IPS DF 19.7 (cell line): ENCODE measurements at regions not wholly inside any gene's neighbourhood (a gene's known extent, or its start where the extent isn't known, plus 50 kb on each side); places are given as distances from the start of the nearest gene placed in this dataset.
"Not testable (repeated sequence)": the region's sequence is repeated elsewhere in the genome, so short reads cannot be mapped to it uniquely, and the experiment has no call there.

Source experiments
- DNase-seq: peaks from one replicate; pipeline ENCODE4 v3.0.0-alpha.2; 2013; ENCODE audit warnings: low read depth, low spot score

DNA sequence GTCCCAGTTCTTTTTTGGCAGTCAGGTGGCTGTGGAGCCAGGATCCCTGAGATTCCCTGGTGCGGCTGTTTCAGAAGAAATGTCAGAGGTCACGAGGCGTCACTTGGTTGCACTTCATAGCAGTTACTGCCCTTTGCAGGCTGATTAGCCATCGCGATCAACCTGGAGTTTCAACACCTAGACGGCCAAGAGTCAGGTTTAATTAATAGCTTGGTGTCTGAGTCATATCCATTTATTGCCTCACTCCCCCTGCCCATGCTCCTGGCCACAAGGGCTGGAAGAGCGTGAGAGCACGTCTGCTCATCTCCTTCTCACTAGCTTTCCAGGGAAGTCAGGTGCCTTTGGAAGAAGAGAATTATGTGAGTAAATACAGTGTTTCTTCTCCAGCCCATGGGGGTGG, 552.3 kb downstream of the TSN start:
- DNase-seq: no peak

DNA sequence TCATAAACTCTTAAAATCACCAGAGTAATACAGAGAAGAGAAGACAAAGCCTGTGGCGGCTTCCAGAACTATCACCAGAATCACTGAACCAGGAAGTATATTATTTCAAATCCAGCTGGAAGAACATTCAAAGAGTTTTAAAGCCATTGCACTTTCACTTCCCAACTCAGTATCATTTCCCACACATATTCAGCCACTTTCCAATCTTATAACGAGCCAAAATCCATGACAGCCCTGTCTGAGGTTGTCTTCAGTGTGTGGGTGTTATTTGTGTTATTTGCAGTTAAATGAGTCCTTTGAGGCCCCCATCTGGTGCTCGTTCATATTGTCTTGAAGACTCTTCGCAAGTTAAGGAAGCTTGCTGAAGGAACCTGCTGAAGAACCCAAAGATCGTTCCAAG, 559.9 kb downstream of the TSN start:
- DNase-seq: no peak

DNA sequence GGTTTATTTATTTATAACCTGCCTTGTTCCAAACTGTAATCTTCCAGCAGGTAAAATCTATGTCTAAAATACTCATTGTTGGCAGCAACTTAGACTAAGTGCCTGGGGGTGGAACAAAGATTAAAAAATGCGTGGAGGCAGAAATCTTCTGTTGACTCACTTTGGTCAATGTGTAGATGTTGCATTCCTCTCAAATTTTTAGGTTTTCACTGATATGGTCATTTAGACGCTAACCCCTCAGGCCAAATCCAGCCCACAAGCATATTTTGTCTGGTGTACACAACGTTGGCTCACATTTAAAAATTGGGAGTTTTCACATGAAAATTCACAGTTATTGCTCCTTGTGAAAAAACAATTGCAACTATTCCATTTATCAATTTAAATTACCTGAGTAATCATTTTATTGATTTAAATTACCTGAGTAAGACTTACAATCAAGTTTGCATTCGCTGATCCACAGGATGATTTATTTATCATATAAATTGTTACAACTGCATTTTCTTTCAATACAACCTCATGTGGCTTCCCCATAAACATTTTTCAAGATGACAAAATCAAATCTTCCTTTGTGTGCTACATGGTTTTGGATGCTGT, 564.2 kb downstream of the TSN start:
- DNase-seq: no peak

DNA sequence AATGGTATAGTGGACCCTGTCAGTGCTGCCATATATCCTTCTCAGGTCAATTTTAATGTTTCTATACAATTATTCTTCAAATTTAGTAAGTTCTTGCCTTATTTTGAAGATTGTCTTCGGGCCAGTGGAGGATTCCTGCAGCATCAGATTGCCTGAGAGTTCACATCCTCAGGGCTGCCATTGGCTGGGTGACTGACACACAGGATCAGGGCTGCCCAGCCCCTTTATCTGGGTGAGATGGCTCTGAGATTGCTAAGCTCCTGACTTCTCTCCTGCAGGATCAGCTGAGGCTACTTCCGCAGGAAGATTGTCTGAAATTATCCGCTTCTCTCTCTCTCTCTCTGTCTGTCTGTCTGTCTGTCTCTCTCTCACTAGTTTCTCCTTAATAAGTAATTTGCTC, 567.4 kb downstream of the TSN start:
- no peak for DNase-seq

DNA sequence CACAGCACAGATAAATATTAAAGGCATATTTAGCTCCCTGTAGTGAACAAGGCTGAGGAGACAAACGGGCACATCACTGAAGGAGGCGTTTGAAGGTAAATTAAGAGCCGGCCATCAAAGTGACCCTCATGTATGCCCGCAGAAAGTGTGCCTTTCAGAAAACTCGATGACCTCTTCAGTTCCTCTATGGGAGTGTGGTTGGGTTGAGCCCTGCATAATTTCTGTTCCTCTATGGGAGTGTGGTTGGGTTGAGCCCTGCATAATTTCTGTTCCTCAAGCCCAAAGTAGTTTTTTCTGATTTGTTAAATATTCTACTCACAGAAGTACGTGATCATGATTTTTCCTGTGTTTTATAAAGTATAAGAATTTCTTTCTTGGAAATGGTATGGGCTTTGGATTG, 568.5 kb downstream of the TSN start:
- DNase-seq: no peak

DNA sequence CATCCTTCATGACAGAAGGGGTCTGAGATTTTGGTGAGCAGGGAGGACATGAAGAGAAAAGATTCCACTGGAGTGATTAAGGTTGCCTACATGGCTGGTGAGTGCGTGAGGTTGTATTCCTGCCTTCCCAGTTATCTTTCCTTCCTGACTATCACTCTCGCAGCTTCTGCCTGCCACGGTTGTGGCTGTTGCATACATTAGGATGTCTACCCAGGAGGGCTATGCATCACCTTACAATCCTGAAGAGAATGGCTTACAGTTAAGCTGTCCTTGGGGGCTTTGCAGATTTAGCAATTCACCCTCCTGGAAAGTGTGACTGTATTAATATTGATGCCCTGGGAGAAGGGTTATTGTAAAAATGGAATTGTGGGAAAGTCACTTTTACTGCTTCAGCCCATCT, 571.0 kb downstream of the TSN start:
- DNase-seq: no peak

DNA sequence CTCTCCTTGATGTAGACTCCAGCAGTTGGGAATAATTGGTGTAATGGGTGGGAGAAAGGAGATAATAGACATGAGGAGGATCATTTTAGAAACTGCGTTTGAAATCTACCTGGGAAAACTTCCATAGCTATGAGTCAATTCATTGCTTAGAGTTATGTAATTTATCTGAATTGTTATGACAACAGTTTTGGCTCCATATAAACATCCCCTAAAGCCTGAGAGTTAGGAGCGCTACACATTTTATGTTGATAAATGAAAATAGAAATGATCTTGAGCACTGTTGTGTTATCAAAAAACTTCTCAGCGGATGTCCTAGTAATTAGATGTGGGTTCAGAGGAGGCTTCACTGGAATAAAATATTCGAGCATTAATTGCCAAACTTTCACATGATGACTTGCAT, 573.4 kb downstream of the TSN start:
- DNase-seq: no peak

DNA sequence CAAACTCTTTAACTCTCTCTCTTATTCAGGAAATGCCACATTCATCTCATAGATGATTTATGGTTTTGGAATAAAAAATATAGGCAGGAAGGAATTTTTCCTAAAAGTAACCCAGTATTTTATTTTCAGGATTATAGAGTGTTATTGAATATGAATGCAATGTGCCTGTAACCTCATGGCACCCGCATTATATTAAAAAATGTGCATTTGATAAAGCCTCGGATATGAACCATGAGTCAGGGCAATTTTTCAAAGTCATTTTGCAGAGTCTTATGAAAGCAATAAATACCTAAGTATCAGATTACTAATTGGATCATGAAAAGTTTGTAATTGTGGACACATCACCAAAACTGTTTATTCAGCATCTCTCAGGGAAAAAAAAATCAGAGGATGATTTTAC, 573.8 kb downstream of the TSN start:
- DNase-seq: no peak

DNA sequence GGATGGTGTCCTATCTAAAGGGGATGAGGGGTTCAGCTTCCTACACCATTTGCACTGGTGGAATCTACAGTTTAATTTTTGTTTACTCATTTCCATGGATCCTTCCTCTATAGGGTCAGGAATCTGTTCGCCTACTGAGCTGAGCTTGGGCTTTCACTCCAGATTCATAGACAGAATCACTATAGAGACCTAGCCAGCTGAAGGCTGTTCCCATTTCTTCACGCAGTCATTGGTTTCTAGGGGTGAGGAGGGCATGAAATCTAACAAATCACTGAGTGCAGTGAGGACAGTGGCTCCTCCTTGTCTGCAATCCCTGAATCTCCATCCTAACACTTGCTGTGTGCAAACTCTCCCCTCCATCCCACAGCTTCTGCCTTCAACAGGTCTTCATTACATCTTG, 578.5 kb downstream of the TSN start:
- DNase-seq: no peak

DNA sequence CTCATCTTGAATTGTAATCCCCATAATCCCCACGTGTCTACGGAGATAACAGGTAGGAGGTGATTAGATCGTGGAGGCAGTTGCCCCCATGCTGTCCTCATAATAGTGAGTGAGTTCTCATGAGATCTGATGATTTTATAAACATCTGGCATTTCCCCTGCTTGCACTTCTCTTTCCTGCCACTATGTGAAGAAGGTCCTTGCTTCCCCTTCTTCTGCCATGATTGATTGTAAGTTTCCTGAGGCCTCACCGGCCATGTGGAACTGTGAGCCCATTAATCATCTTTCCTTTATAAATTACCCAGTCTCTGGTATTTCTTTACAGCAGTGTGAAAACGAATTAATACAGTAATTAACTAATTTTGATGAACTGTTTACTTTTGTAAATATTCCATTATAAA, 582.5 kb downstream of the TSN start:
- no peak for DNase-seq

DNA sequence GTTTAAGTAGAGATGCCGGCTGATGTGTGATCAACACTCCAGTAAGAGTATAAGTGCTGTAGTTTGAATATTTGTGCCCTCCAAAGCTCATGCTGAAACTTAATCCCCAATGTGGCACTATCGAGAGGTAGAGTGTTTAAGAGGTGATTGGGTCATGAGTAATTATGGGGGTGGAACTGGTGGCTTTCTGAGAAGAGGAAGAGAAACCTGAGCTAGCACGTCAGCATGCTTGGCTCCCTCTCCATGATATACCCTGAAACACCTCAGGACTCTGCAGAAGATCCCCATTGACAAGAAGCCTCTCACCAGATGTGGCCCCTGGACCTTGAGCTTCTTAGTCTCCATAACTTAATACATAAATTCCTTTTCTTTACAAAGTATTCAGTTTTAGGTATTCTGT, 584.8 kb downstream of the TSN start:
- no peak for DNase-seq

DNA sequence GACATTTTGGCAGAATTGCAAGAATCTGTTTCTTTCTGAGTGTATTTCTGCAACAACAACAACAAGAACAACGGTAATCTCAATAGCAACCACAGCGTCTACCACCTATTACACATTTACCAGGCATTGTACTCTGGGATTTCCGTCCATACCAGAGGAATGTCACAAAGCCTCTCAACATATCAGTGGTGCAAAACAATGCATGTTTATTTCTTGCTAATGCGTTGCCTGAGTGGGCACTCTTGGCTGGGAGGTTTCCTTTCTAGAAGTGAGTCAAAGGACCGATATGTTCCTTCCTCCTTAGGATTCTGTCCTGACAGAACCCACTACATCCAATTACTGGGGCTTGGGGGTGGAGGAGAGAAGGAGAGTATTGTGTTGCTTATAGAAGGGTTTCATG, 585.6 kb downstream of the TSN start:
- no peak for DNase-seq

DNA sequence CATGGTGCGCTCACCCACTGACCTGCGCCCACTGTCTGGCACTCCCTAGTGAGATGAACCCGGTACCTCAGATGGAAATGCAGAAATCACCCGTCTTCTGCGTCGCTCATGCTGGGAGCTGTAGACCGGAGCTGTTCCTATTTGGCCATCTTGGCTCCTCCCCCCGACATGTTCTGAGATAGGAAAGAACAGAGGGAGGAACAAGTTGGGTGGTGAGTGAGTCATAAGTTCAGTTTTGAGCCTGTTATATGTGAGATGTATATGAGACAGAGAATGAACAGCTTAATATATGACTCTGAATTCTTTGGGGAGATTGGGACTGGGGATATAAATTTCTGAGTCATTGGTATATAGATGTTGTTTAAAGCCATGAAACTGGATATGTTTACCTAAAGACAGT, 596.7 kb downstream of the TSN start:
- not testable (repeated sequence) for DNase-seq

DNA sequence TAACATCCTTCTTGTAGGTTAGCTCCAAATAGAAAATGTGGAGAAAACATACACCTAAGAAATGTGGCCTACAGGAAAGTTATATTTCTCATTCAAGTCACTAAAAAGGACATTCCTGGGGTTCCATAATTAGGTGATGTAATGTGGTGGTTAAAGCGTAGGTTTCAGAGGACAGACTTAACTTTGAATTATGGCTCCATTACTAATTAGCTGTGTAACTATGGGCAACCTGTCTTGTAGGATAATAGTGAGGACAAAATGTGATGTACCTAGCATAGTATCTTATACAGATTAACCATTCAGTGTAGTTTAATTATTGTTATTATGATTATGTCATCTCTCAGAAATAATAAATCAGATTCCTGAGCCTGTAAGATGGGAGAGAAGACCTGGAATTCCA, 602.5 kb downstream of the TSN start:
- no peak for DNase-seq

DNA sequence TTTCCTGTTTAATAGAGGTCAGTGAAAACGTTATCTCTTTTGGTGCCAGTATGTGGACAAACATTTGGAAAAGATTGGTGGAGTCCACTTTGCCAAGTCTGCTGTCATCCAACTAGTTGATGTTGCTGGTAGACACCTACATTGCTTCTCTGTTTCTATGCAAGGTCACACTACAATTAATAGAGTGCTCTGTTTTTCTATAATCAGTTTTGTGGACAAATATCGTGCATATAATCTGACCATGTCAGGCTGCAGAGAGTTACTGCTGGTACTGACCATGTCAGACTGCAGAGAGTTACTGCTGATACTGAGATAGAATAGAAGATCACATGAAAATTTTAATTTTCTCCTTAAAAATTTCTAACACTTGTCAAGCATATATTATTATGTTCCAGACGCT, 603.3 kb downstream of the TSN start:
- no peak for DNase-seq

DNA sequence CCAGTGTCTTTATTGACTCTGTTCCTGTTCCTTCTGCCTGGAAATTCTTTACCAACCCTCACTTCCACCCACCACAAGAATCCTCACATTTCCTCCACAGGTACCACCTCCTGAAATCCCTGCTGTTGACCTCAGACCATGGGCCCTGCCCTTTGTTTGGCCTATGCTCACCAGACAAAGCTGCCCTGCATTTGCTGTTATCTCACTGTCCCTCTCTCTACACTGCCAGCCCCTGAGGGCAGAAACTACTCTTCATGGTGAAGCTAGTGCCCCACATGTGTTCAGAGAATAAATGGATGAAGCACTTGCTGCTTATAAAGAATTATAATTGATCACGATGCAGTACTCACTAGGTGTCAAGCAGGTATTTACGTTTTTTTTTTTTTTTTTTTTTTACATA, 608.4 kb downstream of the TSN start:
- DNase-seq: no peak

DNA sequence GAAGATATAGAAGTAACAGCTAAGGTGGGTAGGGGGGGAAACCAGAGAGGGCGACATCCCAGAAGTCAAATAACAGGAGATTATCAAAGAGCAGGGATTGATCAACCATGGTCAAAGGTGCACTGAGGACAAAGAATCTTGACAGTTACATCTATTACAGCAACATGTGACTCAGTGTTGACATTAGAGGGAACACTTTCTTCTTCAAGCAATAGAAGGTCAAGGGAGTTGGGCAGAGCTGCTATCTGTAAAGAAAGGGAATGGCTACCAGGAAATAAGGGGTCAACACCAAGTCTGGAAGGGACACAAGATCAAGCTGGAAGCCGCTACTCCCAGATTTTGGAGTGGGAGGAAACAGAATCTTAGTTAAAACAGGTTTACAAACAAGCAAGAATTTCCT, 611.0 kb downstream of the TSN start:
- no peak for DNase-seq

DNA sequence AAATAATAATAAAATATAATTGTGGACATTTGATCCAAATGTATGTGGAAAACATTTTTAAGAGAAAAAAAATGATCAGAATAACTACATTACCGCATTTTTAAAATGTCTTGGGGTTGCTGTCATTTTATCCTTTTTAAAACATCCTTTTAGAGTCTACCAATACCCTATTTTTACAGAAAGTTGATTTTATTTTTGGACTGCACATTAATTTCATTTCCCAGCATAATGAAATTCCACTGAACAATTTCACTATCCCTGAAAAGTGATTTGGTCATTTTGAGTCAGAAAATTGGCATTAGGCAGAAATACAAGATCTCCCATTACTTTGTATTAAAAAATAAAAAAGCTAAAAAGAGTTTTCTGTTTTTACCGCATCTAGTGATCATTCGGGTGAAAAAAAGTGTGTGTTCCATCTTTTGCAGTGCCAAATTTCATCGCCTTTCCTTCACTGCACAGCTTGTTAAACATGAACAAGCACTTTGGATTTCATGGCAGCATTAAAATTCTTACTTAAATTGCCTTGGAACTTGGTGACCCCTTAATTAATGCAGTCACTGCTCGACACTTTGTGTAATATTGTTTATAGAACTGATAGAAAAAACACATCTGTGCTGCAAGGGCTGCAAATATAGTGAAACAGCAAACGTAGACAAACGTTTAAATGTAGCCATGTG, 611.7 kb downstream of the TSN start:
- no peak for DNase-seq

DNA sequence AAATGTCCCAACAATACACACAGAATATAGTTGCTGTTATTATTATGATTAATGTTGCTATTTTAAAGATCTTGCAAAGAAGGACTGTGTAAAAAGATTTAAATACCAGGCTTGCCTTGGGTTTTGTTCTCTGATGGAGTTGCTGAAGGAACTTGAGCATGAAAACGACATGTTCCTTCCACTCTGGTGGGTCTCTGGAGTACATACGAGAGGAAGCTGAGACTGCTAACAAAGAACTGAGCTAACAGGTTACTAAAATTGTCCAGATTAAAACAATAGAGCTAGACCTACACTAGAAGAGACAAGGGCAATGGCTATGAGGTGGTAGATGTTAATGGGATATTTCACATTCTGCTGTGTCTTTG, 612.2 kb downstream of the TSN start:
- no peak for DNase-seq

DNA sequence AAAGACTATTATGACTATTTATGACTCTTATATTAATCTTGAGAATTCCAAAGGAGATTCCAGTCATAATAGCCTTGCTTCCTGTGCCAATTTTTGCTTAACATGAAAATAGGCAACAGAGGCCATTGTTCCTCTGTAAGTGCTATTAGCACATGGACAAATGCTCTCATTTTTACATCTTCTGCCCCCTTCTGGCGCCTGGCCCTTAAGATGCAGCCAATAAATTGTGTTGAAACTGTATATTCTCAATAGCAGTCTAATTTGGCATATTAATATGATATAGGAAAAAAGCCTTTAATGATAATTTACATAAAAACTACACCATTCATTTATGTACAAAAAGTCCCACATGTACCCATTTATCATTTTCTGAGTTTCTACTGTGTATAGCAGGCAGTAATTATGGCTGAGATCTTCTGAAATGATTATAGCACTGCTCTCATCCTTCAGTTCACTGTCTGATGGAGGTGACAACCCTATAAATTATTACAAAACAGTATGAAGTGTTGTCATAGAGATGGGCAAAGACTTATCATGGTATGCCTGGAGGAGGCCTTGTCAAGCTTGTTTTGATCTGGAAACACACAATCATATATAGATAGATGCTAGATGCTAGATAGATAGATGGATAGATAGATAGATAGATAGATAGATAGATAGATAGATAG, 613.3 kb downstream of the TSN start:
- DNase-seq: no peak

DNA sequence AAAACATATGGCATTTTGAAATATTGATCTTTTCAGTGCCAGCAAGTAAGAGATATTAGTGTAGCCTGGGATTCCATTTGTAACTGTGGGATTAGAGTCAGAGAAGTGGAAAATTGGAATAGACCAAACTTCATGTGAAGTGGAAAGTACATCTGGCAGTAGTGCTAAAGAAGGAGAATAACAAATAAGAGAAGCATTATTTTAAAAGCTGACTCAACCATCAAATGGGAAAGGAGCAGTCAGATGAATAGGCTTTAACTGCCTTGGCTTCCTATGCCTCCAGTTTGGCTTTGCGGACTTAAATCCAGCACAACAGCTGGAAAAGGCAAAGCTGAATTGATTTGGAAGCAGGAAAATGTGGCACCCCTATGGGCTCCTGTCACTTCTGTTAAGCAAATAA, 623.1 kb downstream of the TSN start:
- DNase-seq: no peak

DNA sequence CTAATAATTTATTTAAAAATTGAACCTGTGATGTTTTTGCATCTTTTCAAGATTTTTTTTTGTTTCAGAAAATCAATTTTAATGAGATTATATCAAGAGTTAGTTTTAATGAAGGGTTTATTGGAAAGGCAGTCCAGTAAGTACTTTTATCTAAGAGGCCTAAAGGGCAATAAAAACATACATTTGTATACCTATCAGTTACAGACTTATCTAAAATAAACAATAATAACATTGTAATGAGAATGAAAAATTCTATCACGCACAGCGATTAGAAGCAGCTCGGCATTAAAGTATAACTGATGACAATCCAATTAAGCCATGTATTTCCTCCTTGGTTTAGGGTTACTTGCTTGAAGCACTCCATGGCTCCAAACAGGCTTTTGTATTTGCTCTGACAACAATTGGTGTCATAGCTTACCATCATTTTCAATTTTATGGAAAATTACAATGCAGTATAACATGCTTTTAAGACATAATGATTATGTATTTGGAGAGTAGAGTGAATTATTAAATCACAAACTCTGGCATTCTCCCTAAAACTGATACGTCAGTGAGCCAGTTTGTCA, 629.4 kb downstream of the TSN start:
- no peak for DNase-seq

DNA sequence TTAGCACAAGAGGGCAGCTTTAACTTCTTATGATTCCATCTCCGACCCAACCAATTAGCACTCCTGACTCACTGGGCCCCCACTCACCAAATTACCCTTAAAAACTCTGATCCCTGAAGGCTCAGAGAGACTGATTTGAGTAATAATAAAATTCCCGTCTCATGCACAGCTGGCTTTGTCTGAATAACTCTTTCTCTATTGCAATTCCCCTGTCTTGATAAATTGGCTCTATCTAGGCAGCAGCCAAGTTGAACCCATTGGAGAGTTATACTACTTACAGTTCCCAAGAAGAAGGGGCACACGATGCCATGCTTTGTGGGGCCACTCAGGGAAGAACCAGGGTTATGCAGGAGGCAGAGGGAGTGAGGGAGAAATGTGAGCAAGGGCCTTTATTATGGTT, 632.8 kb downstream of the TSN start:
- no peak for DNase-seq
